ENCODE measurements at regions not wholly inside any gene's neighbourhood (a gene's known extent, or its start where the extent isn't known, plus 50 kb on each side); places are given as distances from the start of the nearest gene placed in this dataset.

DNA sequence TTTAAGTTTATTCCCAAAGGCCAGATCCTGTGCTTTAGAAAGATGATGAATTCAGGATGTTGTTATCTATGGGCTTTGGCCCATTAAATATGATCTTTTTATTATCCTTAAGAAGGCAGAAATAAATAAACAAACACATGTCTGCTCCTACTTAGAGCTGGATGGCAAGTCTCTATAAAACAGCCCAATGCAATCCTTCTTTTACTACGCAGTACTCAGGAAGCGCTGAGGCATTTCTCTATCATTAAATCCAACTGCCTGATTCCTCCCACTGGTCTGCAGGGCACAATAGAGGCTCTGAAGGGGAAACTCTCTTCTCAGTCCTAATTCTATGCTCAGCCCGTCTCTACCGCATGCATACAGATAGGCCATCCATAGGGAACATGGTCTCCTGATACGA lies 144.5 kb upstream of the TMEM72 start:
- no peak overlapping the region for H3K27ac ChIP-seq
- no peaks in the 10 kb centered on the region for H3K9me3 ChIP-seq
- TF ChIP-seq POLR2A (IDR thresholded peaks at IDR 0.05) (no peak), CTCF (IDR thresholded peaks at IDR 0.05) (no peak), EP300 (IDR thresholded peaks at IDR 0.05) (no peak)
- no peaks in the 10 kb centered on the region for H3K4me1 ChIP-seq
- no peak overlapping the region for H3K4me3 ChIP-seq
- WGBS, 2 donors: 59 to 64% methylated on average over 5 of the region's 5 CpGs
- no peaks in the 10 kb centered on the region for H3K36me3 ChIP-seq
- DNase-seq (ENCODE audit: low spot score in 2 of 2): no peak
- no peaks in the 10 kb centered on the region for H3K27me3 ChIP-seq

GRCh38 chr10:44769450-44769849 lies 141.7 kb upstream of the TMEM72 start:
- DNase-seq (ENCODE audit: low spot score in 2 of 2): no peak
- Histone ChIP-seq H3K9me3 (no peaks in the 10 kb centered on the region), H3K4me1 (no peaks in the 10 kb centered on the region), H3K4me3 (no peak overlapping the region), H3K27me3 (no peaks in the 10 kb centered on the region), H3K27ac (no peak overlapping the region), H3K36me3 (no peaks in the 10 kb centered on the region)
- TF ChIP-seq EP300 (IDR thresholded peaks at IDR 0.05) (no peak), POLR2A (IDR thresholded peaks at IDR 0.05) (no peak)
- WGBS, 2 donors: 67% methylated on average over 1 of the region's 1 CpG

GRCh38 chr10:44771233-44771995 lies 139.7 kb upstream of the TMEM72 start:
- Histone ChIP-seq H3K27me3 (no peaks in the 10 kb centered on the region), H3K4me1 (no peaks in the 10 kb centered on the region), H3K36me3 (no peaks in the 10 kb centered on the region), H3K4me3 (no peak overlapping the region), H3K27ac (no peak overlapping the region), H3K9me3 (no peaks in the 10 kb centered on the region)
- no peak for TF ChIP-seq CTCF (IDR thresholded peaks at IDR 0.05)
- no peak for TF ChIP-seq EP300 (IDR thresholded peaks at IDR 0.05)
- no peak for TF ChIP-seq POLR2A (IDR thresholded peaks at IDR 0.05)
- WGBS, 2 donors: 54 to 65% methylated on average over 2 of the region's 2 CpGs
- no peak for DNase-seq (ENCODE audit: low spot score in 2 of 2)

GRCh38 chr10:44773565-44773964 lies 137.6 kb upstream of the TMEM72 start:
- H3K36me3 ChIP-seq: no peaks in the 10 kb centered on the region
- no peaks in the 10 kb centered on the region for H3K27me3 ChIP-seq
- TF ChIP-seq CTCF (IDR thresholded peaks at IDR 0.05) (no peak), POLR2A (IDR thresholded peaks at IDR 0.05) (no peak), EP300 (IDR thresholded peaks at IDR 0.05) (no peak)
- no peak overlapping the region for H3K4me3 ChIP-seq
- DNase-seq (ENCODE audit: low spot score in 2 of 2): no peak
- no peaks in the 10 kb centered on the region for H3K4me1 ChIP-seq
- no peaks in the 10 kb centered on the region for H3K9me3 ChIP-seq
- H3K27ac ChIP-seq: no peak overlapping the region
- 85 to 93% methylated on average over 14 to 19 of the region's 19 CpGs for WGBS, 2 donors

DNA sequence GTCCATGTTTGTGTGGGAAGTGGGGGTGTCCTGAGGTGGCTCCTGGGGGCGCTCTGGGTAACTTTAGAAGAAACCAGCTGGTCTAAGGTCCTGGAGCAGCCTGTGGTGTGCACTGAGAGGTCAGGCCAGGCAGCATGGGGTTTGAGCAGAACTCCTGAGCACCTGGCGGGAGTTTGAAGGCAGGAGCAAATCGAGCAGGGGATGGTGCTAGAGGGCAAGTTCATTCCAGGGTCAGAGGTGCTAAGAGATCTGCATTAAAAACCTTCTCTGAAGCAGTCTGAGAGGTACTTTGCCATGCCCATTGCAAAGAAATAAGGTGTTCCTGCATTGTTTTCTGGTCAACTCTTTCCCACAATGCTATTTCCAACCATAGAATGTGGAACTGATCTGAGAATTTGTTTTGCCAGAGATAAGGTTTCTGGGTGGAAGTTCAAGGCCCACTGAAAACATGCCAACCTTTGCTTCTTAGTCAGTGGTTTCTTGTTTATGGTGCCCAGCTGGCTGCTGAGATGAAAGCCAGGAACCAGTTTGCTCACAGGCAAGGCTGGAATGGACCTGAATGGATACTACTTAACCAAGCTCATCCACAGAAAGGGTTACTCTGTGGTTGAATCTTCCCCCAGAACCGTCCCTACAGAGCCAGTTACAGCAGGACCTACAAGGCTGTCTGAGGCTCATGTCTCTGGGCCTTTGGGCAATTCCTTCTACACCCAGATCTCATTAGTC lies 136.3 kb upstream of the TMEM72 start:
- Histone ChIP-seq H3K9me3 (no peaks in the 10 kb centered on the region), H3K4me3 (no peak overlapping the region), H3K36me3 (no peaks in the 10 kb centered on the region), H3K27me3 (no peaks in the 10 kb centered on the region), H3K4me1 (no peaks in the 10 kb centered on the region), H3K27ac (no peak overlapping the region)
- WGBS, 2 donors: 80 to 90% methylated on average over 4 of the region's 4 CpGs
- no peak for DNase-seq (ENCODE audit: low spot score in 2 of 2)
- TF ChIP-seq POLR2A (IDR thresholded peaks at IDR 0.05) (no peak), EP300 (IDR thresholded peaks at IDR 0.05) (no peak), CTCF (IDR thresholded peaks at IDR 0.05) (no peak)
